HFFc6 (cell line): ENCODE measurements at regions not wholly inside any gene's neighbourhood (a gene's known extent, or its start where the extent isn't known, plus 50 kb on each side); places are given as distances from the start of the nearest gene placed in this dataset.

Source experiments
- DNase-seq: peaks from one replicate; pipeline ENCODE4 v3.0.0-alpha.2; 2018
- H3K27ac Mint-ChIP-seq: 2 replicates; pipeline ENCODE4 v1.8.0; 2020; ENCODE audit warnings: mild to moderate bottlenecking, mixed read lengths
- H3K27me3 Mint-ChIP-seq: 2 replicates; pipeline ENCODE4 v1.8.0; 2021; ENCODE audit warnings: mild to moderate bottlenecking, moderate library complexity, mixed read lengths; ENCODE audit not compliant: insufficient read depth
- H3K36me3 Mint-ChIP-seq: 2 replicates; pipeline ENCODE4 v1.8.0; 2021; ENCODE audit warnings: low read depth, mixed read lengths
- H3K4me1 Mint-ChIP-seq: 2 replicates; pipeline ENCODE4 v1.8.0; 2020; ENCODE audit warnings: low read depth, mixed read lengths
- H3K4me3 Mint-ChIP-seq: 2 replicates; pipeline ENCODE4 v1.8.0; 2020; ENCODE audit warnings: mild to moderate bottlenecking, moderate library complexity, mixed read lengths
- H3K9me3 Mint-ChIP-seq: 2 replicates; pipeline ENCODE4 v1.8.0; 2020; ENCODE audit warnings: mild to moderate bottlenecking, mixed read lengths
- CTCF ChIP-seq: fragments of 200-600 bp; sonication (generic); IDR thresholded peaks from 2 replicates; pipeline ENCODE4 v1.5.0; 2021; ENCODE audit warnings: antibody characterized with exemption, mild to moderate bottlenecking

DNA sequence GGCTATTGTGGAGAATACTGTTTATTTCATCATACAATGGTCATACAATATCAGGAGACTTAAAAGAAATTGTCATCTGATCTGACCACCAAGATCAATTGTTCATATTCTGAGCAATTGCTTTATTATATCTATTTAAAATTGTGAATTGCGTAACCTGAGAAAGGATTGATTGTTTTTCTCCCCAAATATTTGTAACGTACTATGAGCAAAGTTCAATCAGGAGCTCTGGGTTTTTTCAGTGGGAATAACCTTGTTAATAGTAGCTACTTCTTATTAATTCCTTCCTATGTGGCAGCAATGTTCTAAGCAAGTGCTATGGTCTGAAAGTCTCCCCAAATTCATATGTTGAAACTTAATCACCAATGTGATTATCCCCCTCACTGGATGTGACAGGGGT, 323.1 kb downstream of the ZPLD1 start:
- H3K9me3 Mint-ChIP-seq: peaks cover 10% of the 10 kb centered on the region
- H3K36me3 Mint-ChIP-seq: no peaks in the 10 kb centered on the region
- no peak overlapping the region for H3K27ac Mint-ChIP-seq
- TF ChIP-seq CTCF: no peak
- H3K4me3 Mint-ChIP-seq: no peak overlapping the region
- H3K4me1 Mint-ChIP-seq: no peaks in the 10 kb centered on the region
- DNase-seq: no peak
- H3K27me3 Mint-ChIP-seq: no peaks in the 10 kb centered on the region

DNA sequence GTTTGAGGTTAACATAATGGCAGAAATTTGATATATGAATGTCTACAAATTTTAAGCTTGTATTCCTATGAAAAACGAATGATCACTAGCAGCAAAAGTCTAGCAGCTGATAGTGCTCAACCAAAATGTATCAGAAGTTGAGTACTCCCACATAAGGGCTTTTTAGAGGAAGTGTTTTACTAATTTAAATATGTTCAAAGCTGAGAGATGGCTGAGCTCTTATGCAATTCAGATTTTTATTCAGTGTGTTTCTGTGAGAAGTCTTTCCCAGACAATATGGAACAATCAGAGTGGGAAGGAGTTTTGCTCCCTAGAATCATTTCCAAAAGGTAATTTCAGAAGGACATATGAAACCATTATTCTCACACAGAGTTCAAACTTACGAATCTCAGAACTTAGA, 327.0 kb downstream of the ZPLD1 start:
- no peak for TF ChIP-seq CTCF
- Mint-ChIP-seq H3K4me3 (no peak overlapping the region), H3K27me3 (no peaks in the 10 kb centered on the region), H3K9me3 (peaks cover 5% of the 10 kb centered on the region), H3K4me1 (no peaks in the 10 kb centered on the region), H3K27ac (no peak overlapping the region), H3K36me3 (no peaks in the 10 kb centered on the region)
- DNase-seq: no peak

- Mint-ChIP-seq H3K27me3 (no peaks in the 10 kb centered on the region), H3K4me3 (no peak overlapping the region), H3K9me3 (peaks cover 12% of the 10 kb centered on the region), H3K27ac (no peak overlapping the region), H3K4me1 (no peaks in the 10 kb centered on the region), H3K36me3 (no peaks in the 10 kb centered on the region)
- TF ChIP-seq CTCF: no peak
- DNase-seq: no peak
Measured at GRCh38 chr3:102790747-102791325, 356.0 kb downstream of the ZPLD1 start.

DNA sequence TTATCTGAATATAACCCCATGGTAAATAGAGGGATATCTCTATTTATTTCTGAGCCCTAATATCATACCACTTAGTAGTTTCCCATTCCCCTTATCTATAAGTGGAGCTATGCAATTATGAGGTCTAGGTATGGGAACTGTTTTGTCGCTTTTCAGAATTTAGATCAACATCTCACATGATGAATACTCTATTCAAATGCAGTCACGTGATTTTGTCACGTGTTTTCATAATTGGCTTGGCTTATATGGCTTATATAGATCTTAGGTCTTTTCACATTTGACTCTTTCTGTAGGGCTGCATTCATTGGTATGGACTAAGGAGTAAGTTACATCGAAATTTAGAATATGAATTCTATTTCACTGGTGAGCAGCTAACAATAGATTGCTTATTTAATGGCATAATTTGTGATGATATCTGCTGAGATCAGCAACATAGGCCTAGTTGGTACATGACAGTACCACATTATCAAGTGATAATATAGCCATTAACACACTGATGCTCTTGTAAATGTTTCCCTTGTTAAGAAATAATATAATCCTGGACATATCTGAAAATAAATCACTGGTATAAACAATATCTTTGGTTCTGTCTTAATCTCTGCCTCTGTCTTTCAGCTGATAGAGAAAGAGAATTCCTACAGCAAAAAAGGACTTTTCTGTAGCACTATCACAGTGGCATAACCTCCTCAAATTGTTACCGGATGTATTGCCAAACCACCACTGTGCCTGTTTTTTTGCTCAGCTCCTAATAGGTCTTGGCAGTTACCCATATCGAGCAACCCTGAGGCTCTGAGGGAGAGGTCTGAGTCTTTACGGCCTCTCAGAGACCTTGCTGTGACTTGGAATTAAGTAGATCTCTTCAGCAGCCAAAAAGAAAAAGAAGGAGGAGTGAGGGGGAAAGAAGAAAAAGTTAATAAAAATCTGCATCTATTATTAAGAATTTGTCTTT, 357.1 kb downstream of the ZPLD1 start:
- H3K9me3 Mint-ChIP-seq: peaks cover 12% of the 10 kb centered on the region
- no peak for DNase-seq
- no peaks in the 10 kb centered on the region for H3K4me1 Mint-ChIP-seq
- no peaks in the 10 kb centered on the region for H3K36me3 Mint-ChIP-seq
- no peak for TF ChIP-seq CTCF
- H3K4me3 Mint-ChIP-seq: no peak overlapping the region
- no peaks in the 10 kb centered on the region for H3K27me3 Mint-ChIP-seq
- no peak overlapping the region for H3K27ac Mint-ChIP-seq

DNA sequence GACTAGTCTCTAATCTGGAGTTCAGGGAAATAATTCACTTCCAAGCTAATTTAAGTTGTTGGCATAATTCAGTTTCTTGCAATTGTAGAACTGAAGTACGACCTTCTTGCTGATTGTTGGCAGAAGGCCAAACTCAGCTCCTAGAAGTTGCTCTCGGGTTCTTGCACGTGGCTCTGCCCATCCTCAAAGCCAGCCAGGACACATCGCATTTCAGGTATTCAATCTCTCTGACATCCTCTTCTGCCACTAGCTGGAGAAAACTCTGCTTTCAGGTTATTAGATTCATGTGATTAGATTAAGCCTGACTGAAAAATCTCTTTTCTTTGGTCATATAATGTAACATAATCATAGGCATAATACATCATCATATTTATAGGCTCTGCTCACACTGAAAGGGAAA, 362.0 kb downstream of the ZPLD1 start:
- H3K27me3 Mint-ChIP-seq: no peaks in the 10 kb centered on the region; the same call in 1 of the 2 replicates
- DNase-seq: no peak
- no peak overlapping the region for H3K27ac Mint-ChIP-seq
- no peak for TF ChIP-seq CTCF
- H3K36me3 Mint-ChIP-seq: no peaks in the 10 kb centered on the region
- no peak overlapping the region for H3K4me3 Mint-ChIP-seq
- peaks cover 25% of the 10 kb centered on the region for H3K9me3 Mint-ChIP-seq
- H3K4me1 Mint-ChIP-seq: no peaks in the 10 kb centered on the region
